ENCODE measurements at regions not wholly inside any gene's neighbourhood (a gene's known extent, or its start where the extent isn't known, plus 50 kb on each side); places are given as distances from the start of the nearest gene placed in this dataset.

- no peak for TF ChIP-seq CTCF (IDR thresholded peaks at IDR 0.05; ENCODE audit: poor library complexity, severe bottlenecking)
- TF ChIP-seq REST (IDR thresholded peaks at IDR 0.05; ENCODE audit: borderline replicate concordance) = no peak
- no peak for TF ChIP-seq TAF1 (IDR thresholded peaks at IDR 0.05; ENCODE audit: low read depth)
- no peak for TF ChIP-seq POLR2AphosphoS5 (IDR thresholded peaks at IDR 0.05)
- no peak for TF ChIP-seq EZH2 (IDR thresholded peaks at IDR 0.05; ENCODE audit: borderline replicate concordance, insufficient read depth, low read length, poor library complexity, severe bottlenecking)
- no peak for TF ChIP-seq EP300 (conservative IDR thresholded peaks at IDR 0.05; ENCODE audit: poor library complexity, severe bottlenecking)
- TF ChIP-seq RAD21 (conservative IDR thresholded peaks at IDR 0.05) = no peak
- TF ChIP-seq SMC3 (conservative IDR thresholded peaks at IDR 0.05; ENCODE audit: poor library complexity) = no peak
- no peak for TF ChIP-seq MXI1 (conservative IDR thresholded peaks at IDR 0.05; ENCODE audit: poor library complexity, severe bottlenecking)
These were observed 168.3 kb downstream of the FAXC start for GRCh38 chr6:99181174-99181573.
